AML-193 (cell line): ENCODE measurements at regions not wholly inside any gene's neighbourhood (a gene's known extent, or its start where the extent isn't known, plus 50 kb on each side); places are given as distances from the start of the nearest gene placed in this dataset.
"Not testable (repeated sequence)": the region's sequence is repeated elsewhere in the genome, so short reads cannot be mapped to it uniquely, and the experiment has no call there.

ENCODE experiments used
- DNase-seq, 2 experiments: peaks; one replicate each; lab custom pipeline; 2025; lab: John Stamatoyannopoulos, UW

DNA sequence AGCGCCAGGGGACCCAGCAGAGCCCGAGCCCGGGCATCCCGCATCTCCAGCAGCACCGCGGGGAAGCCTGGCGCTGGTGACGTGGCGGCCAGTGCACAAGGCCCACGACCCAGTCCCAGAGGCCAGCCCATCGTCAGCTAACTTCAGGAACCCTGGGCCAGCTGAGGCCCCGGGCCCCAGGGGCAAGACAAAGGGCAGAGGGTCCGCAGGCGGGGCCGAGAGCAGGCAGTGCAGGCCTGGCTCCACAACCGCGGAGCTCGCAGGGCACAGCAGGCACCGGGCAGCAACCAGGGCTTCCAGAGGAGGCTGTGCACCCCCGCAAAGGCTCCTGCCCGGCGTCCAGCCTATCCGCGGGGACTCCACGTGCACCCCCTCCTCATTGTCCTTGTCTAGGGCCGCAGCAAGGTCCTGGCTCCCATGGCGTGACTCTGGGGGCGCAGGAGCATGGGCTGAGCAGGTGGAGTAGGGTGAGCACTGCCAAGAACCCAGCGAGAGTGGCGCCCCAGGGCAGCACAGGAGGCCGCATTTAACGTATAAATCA lies 352.5 kb downstream of the KCNJ18 start:
- DNase-seq, result not testable (repeated sequence)

DNA sequence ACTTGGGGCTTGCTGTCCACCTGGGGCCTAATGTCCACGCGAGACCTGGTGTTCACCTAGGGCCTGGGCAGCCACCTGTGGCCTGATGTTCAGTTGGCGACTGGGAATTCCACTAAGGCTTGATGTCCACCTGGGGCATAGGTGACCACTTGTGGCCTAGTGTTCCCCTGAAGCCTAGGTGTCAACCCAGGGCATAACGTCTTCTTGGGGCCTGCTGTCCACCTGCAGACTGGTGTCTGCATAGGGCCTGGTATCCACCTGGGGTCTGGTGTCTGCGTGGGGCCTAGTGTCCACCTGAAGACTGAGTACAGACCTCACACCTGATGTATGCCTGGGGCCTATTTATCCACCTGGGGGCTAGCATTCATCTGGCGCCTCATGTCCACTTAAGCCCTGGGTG lies 355.2 kb downstream of the KCNJ18 start:
- not testable (repeated sequence) for DNase-seq

- not testable (repeated sequence) for DNase-seq
Observed at GRCh38 chr17:22048226-22048625, 355.9 kb downstream of the KCNJ18 start.

GRCh38 chr17:22050766-22051165 lies 358.4 kb downstream of the KCNJ18 start:
- not testable (repeated sequence) for DNase-seq

DNA sequence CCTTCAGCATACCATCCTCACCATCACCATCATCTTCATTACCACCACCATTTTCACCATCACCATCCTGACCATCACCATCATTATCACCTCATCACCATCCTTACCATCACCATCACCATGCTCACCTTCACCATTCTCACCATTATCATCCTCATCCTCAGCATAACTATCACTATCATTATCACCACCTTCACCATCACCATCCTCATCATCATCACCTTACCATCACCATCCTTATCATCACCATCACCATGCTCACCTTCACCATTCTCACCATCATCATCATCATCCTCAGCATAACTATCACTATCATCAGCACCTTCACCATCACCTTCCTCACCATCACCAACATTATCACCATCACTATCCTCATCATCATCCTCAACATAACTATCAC lies 360.4 kb downstream of the KCNJ18 start:
- not testable (repeated sequence) for DNase-seq

DNA sequence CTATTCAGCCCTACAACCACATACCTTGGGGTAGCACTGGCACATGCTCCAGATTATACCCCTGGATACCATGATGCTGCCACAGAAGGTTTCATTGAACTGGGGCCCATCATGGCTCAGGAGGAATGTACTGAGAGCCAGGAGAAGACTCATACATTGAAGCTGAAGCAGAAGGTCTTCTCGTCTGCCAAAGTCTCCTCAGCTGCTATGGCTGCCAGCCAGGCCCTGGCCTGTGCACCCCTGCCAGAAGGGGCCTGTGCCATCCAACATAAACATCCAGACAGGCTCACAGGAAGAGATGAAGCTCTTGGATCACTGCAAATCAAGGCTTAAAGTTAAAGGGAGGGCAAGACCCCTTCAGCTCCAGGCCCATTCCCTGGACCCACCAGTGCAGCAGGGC lies 364.2 kb downstream of the KCNJ18 start:
- not testable (repeated sequence) for DNase-seq

DNA sequence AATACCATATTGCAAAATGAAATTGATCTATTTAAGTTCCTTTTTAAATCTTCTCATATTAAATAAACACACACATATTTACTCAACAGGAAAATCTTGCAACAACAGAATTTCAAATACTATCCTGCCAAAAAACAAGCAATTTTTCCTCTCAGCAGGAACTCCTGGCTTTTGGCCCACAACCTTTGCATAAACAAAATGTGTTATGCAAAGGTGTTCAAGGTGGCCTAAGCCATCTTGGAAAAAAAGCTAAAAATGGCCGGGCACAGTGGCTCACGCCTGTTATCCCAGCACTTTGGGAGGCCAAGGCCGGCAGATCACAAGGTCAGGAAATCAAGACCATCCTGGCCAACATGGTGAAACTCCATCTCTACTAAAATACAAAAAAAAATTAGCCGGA lies 383.6 kb downstream of the KCNJ18 start:
- DNase-seq, result not testable (repeated sequence)

- not testable (repeated sequence) for DNase-seq
Observed at GRCh38 chr17:22088589-22088988, 396.3 kb downstream of the KCNJ18 start.

- no peak for DNase-seq
Observed at GRCh38 chr17:22090263-22090935, 398.1 kb downstream of the KCNJ18 start.

- not testable (repeated sequence) for DNase-seq
Observed at GRCh38 chr17:22091041-22091679, 398.8 kb downstream of the KCNJ18 start.

DNA sequence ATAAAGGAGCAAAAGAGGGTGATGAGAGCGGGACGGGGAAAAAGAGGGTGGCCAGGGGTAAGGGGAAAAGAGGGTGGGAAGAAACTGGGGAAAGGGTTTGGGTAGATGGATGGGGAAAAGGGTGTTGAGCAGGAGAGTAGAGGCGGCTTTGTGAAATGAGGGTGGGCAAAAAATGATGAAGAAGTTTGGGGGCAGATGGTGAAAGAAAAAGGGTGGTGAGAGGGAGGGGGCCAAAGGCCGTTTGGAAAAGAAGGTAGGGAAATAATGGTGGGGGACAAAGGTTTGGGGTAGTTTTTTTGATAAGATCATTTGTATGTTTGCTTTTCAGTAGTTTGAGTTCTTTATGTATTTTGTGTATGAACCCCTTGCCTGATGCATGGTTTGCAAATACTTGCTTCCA lies 399.5 kb downstream of the KCNJ18 start:
- DNase-seq, result not testable (repeated sequence)

DNA sequence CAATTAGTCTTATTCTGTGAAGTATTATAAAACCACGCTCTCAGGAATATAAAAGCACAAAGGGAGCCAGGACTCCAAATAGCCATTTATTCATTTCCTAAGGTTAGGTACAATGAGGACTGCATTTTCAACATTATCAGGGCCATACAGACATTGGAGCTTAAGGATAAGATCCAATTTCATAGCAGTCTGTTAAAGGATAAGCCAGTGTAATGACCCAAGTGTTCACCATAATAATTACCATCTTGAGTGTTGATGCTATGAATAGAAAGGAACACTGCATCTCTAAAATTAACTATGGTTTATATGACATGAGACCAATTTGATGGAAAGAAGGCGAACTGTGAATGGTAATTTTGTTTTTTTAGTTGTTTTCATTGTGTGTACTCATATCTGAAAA lies 403.1 kb downstream of the KCNJ18 start:
- not testable (repeated sequence) for DNase-seq

GRCh38 chr17:22099633-22100032 lies 407.3 kb downstream of the KCNJ18 start:
- not testable (repeated sequence) for DNase-seq

GRCh38 chr17:22102177-22102576 lies 409.9 kb downstream of the KCNJ18 start:
- DNase-seq, result no peak

GRCh38 chr17:22116720-22117119 lies 424.4 kb downstream of the KCNJ18 start:
- not testable (repeated sequence) for DNase-seq

DNA sequence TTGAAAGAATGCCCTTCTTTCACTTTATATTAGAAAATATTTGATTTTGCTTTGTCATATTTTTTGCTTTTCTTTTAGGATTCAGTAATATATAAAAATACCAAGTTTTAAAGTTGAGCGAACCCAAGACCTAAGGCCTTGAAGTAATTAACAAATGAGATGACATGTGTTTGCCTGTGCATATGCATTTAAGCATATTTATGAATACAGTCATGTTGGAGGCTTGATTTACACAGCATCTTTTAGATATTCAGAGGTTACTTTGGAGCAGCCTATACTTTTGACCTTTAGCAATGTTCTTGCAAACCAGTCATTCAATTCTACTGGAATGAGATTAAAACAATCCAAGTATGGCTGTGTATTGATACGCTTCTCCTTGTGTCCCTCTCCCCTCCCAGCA lies 425.1 kb downstream of the KCNJ18 start:
- DNase-seq, result not testable (repeated sequence)

DNA sequence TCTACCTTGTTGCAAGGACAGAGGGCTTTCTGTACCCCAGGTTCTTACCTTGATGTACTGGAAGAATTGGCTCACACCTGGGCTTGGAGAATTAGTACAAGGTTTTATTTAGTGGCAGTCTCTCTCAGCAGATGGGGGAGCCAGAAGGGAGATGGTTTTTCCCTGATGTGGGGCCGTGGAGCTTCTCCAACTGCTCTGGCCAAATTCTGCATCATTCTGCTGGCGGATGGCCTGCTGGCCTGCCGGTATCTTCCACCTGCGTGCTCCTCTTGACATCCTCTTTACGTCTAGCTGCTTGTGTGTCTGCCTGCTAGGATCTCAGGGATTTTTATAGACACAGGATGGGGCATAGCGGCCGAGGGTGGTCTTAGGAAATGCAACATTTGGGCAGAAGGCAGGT lies 426.7 kb downstream of the KCNJ18 start:
- not testable (repeated sequence) for DNase-seq

- not testable (repeated sequence) for DNase-seq
Observed at GRCh38 chr17:22119751-22120150, 427.4 kb downstream of the KCNJ18 start.

DNA sequence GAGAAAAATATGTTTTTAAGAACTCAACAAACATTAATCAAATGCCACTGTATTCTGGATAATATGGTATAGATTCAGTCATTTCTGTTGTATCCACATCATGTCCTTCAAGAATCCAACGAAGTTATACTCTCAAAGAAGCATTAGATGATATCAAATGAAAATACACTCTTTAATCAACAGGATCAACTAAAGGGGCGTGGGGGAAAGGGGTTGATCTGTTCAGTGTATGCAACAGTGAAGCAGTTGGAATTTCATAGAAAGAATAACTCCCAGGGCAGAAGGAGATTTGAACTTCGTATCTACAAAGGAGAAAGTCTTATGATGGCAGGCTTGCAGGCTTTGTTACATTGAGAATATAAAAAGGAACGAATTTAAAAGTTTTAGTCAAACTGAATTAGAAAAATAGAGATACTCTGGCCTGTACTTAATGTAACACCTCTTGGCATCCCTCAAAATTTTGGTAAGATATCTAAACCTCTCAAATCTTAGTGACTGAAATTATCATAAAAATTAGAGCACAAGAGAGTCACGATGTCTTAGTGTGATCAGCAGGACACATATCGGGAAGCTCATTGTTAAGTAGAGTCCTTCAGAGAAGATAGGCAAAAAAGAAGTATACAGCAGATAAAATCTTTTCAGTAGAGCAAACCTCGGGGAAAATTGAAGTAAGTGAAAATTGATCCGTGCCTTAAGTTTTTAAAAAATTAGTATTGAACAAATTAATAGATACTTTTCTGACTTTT lies 431.4 kb downstream of the KCNJ18 start:
- DNase-seq, result no peak

- DNase-seq, result no peak
Observed at GRCh38 chr17:22128171-22128570, 435.8 kb downstream of the KCNJ18 start.

- no peak for DNase-seq
Observed at GRCh38 chr17:22128723-22129122, 436.4 kb downstream of the KCNJ18 start.

- not testable (repeated sequence) for DNase-seq
Observed at GRCh38 chr17:22129920-22130319, 437.6 kb downstream of the KCNJ18 start.

DNA sequence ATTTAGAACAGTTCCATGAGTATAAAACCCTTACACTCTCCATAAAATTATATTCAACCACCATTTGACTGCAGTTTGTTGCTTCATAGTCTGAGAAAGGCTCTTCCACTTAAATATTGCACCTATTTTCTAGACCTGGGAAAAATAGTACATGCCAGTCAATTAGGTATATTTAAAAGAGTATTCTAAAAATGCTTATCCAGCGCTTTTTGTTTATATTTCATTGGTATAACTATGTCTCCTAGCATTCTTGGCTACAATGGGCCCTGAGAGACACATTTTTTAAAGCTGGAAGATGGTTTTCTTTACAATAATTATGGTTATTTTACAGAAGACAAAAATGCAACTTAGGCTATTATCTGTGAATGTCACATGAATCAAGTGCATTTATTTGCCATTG lies 439.4 kb downstream of the KCNJ18 start:
- DNase-seq, result no peak
